Amniotic stem cell (primary cell): ENCODE measurements at regions not wholly inside any gene's neighbourhood (a gene's known extent, or its start where the extent isn't known, plus 50 kb on each side); places are given as distances from the start of the nearest gene placed in this dataset.
"Not testable (repeated sequence)": the region's sequence is repeated elsewhere in the genome, so short reads cannot be mapped to it uniquely, and the experiment has no call there.

Experiments
- DNase-seq: peaks from one replicate; lab custom pipeline; 2025; lab: John Stamatoyannopoulos, UW

DNA sequence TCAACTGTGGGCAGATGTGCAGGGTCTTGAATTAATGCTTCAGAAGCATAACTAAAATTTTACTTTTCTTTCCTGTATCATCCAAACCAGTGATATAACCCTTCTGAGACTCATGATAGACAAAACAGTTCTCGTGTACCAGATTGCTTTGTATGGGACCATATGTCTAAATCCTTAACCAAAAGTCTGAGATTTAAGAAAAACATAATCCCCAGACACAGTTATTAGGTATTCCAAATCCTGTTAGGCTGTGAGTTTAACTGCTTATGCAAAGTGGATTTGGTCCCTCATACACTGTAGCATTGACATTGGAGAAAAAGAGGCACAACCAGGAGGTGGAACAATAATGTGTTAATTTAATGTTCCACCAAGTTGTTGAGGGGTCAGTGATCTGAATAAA lies 235.0 kb downstream of the PMAIP1 start:
- DNase-seq: no peak

DNA sequence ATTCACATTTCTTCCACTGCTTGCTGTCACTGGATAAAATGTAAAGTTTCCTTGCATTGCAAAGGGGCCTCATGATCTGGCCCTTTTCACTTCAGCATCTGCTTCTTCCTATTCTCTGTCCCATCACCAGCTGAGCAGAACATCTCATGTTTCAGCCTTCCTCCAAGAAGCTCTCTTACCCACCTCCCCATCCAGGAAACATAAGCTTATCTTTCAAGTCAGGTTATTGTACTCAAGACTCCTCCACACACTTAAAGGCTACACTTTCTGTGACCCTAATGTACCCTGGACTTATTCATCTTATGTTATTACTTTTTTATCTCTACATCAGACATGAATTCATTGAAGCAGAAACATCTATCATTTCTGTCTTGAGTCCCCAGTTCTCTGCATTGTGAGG lies 230.5 kb downstream of the PMAIP1 start:
- no peak for DNase-seq

DNA sequence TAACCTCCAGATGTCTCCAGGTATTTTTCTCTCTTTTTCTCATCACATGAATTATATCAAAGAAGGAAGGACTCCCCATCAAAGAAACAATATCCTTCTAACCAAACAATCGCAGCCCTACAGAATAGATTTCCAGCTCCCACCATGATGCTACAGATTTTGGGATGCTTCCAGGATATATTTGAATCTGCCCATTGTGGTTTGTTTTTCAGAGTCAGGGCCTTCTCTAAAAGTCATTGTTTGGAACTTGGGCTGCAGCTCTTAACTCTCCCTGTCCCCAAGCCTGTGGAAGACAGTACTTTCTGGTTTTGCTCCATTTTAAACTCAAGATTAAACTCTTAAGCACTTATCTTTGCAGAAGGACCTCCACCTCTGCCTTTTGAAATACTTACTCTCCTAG lies 223.2 kb downstream of the PMAIP1 start:
- no peak for DNase-seq

DNA sequence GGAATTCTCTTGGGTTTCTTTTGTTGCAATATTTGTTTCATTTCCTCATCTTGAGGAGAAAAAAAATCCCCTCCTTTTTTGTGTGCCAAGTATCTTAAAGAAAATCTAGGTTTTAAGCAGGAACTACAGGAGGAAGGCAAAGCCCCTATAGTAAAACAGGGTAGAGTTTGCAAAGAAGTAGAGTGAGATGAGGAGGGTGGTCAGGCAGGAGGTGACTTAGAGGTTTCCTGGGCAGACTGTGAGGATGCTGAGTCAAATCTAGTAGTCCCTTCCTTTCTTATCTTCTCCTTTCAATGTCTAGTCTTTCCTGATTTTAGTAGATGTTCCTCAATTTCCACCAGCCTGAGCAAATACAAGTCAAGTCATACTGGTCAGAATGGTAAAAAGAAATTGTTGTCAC lies 222.5 kb downstream of the PMAIP1 start:
- no peak for DNase-seq

DNA sequence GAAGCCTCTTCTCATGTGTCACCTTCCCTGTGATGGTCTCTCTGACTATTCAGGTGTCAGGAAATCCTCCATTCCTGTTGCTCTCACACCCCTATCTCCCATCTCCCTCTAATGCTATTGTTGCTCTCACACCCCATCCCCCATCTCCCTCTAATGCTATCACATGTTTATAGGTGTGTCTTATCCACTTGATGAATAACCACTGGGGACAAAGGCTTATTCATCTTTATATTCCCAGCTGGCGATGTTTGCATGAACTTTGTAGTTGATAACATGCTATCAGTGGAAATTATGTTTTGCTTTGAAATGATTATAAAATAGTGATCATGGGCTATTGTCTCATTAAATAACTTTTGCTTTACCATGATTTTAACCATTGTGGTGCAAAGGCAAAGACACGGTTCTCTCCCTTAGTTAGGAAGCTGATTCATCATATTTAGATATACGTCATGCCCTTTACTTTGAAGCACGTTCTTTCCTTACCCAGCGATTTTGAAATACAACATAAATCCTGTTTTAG lies 220.5 kb downstream of the PMAIP1 start:
- DNase-seq: no peak

DNA sequence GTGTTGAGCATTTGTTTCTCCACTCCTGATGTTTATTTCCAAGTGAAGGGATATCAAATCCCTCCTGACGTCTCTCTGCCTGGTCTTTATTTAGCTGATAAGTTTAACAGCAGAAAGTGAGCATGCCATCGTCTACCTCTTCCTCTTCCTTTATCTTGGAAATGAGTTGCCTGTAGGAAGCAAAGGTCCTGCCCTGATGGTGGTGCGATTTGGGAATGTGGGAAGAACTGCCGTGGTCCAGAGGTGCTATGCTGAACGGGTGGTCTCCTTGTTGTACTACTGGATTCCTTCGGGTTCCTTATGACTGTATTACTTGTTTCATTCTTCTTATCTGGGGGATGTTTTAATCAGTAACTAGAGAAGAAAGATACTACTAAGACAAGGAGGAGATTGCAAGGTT lies 217.5 kb downstream of the PMAIP1 start:
- DNase-seq: no peak

DNA sequence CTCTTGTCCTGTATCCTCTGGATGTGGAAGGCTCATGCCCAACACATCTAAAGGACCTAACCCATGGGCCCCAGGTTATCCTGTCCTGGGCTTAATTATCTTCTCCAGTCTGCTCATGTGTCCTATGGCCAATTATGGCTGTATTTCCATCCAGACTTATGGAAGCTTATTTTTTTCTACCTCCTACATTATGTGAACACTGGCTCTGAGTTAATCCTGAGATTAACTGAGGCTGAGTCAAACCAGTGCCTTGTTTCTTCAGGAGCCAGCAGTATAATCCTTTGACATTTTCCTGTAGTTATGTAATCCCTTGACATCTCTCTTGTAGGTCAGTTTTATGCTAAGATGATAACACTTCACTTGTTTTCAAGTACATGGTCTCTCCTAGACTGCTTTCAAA lies 213.6 kb downstream of the PMAIP1 start:
- DNase-seq: no peak

DNA sequence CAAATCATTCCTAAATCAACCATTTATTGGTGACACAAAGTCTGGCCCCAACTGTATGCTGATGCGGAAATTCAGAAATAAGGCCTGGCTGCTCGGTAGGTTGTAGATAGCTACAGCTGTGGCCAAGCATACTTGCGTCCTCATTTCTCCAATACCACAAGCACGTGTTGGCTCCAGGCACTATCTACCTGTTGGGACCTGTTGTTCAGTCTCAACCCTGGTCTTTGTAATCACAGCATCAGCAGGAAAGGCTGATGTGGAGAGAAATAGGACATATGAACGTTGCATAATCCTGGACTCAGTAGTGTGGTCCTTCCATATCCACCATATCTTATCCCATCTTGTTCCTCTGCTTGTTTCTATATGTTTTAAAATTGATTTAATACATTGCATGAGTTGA lies 212.6 kb downstream of the PMAIP1 start:
- DNase-seq: no peak

DNA sequence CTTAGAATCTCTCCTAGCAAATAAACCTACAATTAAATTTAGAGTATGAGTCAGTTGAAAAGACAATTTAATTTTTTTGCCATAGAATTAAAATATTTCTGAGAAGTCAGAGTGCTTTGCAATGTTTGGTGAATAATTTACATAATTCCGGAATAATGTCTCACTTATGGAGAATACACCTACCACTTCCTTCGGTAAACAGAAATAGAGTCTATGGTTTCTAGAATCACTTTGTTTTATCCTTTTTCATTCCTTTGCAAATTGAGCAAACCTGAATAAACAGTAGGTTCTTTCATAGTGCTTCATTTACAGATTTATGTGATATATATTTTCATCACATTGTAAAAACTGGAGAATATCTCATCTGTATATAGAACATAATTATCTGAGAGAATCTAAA lies 211.7 kb downstream of the PMAIP1 start:
- no peak for DNase-seq

DNA sequence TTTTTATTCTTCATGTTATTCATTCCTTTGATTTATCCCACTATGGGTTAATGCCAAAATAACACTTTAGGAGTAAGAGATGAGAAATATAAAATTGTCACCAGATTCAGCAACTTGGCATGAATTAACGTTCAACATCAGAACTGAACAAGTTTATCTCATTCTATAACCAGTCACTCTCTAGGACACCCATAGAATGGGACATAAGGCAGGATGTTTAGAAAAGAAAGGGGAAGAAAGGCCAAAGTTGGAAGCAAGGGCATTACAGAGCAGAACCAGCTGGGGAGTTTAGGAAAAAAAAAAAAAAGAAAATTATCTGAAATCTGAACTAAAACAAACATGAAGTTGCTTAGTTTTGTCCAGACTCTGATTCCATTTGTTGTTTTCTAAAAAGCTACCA lies 211.0 kb downstream of the PMAIP1 start:
- no peak for DNase-seq

DNA sequence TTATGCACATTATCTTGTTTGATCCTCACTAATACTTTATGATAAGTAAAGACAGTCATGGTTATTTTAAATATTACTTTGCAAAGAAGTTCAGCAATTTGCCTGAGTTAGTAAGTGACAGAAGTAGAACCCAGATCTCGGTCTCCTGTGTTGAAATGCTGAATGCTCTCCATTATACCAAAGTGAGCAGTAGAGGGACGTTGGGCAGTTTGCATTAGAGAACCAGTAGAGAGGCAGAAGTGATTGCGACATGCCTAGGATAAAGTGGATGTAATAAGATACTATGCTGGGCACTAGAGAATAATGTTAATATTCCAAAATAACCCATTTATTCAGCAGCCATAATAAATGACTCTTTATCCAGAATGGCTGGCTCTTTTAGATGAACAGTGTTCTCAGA lies 201.0 kb downstream of the PMAIP1 start:
- no peak for DNase-seq

DNA sequence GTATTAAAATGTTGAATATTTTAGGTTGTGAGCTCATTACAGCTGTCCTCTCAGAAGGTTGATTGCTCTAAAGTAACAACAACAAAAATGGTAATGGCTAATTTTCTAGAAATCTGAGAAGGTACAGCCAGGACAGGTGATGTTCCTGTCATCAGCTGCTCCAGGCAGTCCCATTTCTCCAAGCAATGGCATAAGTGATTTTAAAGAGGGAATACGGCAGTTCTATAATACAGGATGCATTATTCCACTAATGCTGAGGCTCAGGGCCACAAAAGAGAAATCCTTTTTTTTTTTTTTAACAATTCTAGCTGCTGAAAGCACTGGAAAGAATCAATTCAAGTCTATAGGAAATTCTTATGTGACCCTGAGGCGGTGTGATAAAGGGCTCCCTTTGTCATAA lies 199.9 kb downstream of the PMAIP1 start:
- no peak for DNase-seq

DNA sequence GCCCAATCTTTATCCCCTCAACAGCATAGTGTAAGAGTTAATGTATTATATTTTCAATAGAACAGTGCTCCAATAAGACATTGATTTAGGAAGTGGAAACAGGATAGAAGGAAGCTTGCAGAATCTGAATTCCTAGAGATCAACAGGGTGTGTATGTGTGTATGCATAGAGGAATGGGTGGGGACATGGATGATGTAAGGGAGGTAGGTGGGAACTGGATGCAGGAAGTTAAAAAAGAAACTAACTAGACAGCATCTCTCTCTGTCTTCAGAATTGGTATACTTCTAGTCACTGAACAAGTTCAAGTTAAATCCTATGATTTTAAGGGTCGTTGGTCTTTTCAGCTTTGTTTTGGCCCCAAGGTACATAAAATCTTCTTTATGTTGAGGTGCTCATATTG lies 196.6 kb downstream of the PMAIP1 start:
- no peak for DNase-seq

DNA sequence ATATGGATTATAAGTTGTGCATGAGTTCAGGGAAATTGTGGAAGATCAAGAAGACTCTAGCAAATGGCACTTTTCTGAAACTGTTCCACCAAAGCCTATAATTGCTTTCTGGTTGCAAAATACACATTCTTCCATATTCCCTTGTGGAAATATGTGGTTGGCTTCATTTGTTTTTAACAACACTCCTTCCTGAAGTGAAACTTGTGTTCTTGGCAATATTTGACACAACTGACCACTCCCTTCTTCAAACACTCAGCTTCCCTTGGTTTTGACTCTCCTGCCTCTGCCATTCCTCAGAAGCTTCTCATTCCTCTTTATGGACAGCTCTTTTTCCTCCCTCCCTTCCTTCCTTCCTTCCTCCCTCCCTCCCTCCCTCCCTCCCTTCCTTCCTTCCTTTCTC lies 192.3 kb downstream of the PMAIP1 start:
- DNase-seq: no peak

DNA sequence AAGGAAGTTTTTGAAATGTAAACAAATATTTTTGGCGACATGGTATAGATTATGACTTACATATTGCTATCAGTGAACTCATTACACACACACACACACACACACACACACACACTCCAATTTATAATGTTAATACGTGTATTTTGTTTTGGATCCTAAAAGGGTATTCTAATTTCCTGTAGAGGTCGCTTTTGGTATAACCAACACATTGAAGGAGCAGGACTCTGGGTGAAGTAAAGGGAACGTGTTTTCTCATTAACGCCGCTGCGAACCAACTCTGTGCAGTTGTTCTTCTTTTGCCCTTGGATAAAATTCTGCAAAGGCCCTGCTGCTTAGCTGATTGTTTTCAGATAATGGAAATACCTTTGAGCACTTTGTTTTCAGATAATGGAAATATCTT lies 190.4 kb downstream of the PMAIP1 start:
- DNase-seq: no peak

DNA sequence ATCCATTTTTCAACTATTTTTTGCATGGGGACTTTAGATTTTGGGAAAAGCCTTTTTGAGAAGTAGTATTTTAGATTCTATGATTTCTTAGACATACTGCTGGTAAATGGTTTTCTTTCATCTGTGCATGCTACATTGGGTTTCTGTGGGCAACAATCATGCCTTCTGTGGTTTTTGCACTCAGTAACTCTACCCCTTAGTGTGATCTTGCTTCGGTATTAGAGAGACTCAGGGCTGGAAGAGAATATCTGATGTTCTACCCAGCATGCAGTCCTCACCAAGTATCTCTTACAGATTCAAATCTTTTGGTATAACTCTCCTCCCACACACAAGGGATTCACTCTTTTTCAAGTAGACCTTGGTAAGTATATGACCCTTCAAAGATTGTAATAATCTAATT lies 183.0 kb downstream of the PMAIP1 start:
- DNase-seq: no peak

DNA sequence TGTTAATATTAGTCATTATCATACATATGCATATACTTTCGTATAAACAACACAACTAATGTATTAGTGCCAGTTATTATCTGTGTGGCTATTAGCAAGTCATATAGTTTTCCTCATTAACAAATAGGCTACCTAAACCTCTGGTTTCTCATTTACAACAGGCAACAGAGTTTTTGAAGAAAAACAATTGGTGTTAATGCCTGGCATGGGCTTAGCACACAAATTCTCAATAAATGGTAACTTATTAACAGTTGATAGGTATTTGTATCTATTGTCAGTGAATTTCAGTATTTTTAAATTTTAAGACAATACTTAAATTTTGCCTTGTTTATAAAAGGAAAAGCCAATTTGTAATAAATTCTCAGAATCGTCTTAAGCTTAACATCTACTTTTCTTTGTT lies 182.5 kb downstream of the PMAIP1 start:
- no peak for DNase-seq

DNA sequence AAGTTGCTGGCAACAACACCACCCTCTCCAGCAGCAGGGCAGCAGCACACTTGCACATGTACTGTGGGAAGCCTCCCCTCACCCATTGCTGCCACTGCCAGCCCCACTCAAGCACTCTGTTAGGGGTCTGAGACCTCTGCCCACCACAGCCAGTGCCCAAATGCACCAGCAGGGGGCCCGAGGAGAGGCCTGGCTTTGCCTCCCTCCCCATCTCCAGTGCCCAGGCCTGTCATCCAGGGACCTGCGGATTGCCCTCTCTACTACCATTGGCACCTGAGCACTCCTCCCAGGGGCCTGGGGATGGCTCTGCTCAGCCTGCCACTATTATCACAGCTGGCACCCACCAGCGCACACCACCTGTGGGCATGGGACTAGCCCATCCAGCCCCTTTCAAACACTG lies 175.7 kb downstream of the PMAIP1 start:
- no peak for DNase-seq

DNA sequence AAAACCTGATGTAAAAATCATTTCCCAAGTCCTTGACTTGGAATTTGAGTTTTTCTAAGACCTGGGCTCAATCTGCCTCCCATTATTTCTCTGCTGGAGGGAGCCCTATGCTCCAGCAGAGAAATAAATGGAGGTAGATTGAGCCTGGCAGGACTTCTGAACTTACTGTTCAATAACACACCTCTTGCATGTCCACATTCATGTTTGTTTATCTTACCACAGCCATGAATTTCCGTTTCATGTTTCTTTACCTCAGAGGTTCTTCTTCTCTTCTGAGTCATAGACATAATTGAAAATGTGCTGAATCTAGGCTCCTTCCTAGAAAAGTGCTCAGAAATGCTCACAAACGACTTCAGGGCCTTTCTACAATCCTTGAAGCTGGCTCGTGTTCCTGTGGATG lies 170.8 kb downstream of the PMAIP1 start:
- no peak for DNase-seq

DNA sequence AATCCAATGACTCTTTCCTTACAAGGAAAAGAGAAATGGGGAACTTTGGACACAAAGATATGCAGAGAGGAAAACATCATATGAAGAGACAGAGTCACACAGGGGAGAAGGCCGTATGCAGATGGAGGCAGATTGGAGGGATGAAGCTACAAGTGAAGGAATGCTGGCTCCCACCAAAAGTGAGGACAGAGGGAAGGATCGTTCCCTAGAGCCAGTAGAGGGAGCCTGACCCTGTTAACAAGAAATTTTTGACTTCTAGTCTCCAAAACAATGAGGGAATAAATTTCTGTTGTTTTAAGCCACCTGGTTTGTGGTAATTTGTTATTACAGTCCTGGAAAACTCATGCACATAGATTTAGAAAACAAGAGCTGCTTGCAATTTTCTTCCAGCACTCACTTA lies 169.3 kb downstream of the PMAIP1 start:
- no peak for DNase-seq

DNA sequence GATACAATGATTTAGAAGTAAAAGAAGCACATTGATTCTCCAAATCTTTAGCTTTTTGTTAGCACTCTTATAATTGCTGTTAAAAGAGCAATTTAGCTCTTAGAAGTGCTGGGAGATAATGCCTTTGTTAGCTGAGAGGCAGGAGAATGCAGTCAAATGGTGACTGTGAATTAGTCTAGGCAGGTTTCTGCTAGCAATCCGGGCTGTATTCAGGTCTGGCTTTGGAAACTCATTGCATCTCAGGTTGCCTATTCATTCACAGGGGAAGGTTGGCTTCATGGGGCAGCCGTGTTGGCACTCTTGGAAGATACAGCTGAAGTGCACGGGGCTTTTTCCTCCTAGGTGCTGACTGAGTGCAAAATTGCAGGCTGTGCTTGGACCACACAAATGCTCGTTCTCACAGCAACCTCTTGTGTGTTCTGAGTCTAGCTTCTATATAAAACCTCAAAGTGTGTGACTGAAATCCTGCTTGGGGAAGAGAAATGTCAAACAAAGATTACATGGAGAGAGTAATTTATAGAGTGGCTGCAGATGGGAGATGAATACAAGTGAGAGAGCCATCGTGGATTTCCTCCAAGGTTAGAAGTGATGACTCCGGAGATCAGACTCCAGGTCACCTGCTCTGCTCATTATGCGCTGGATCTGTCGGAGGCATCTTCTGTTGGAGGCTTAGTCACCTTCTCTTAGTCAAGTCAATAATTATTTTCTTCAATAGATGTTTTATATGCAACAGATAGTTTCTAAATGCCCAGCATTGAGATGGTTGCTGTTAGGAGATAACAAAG lies 167.8 kb downstream of the PMAIP1 start:
- DNase-seq: no peak

DNA sequence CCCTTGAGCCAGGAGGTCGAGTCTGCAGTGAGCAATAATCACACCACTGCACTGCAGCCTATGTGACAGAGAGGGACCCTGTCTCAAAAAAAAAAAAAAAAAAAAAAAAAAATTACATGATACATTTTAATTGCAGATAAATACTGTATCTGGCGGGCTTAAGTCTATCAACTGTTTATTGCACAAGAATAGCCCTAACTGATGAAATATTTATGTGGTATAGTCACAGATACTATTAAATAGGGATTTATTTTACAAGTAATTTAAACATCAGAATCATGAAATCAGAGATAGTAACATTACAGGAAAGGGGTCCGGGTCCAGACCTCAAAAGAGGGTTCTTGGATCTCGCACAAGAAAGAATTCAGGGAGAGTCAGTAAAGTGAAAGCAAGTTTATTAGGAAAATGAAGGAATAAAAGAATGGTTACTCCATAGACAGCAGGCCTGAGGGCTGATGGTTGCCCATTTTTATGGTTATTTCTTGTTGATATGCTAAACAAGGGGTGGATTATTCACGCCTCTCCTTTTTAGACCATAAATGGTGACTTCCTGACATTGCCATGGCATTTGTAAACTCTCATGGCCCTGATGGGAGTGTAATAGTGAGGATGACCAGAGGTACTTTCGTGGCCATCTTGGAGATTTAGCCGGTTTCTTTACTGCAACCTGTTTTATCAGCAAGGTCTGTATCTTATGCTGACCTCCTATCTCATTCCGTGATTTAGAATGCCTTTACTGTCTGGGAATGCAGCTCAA lies 166.6 kb downstream of the PMAIP1 start:
- no peak for DNase-seq

DNA sequence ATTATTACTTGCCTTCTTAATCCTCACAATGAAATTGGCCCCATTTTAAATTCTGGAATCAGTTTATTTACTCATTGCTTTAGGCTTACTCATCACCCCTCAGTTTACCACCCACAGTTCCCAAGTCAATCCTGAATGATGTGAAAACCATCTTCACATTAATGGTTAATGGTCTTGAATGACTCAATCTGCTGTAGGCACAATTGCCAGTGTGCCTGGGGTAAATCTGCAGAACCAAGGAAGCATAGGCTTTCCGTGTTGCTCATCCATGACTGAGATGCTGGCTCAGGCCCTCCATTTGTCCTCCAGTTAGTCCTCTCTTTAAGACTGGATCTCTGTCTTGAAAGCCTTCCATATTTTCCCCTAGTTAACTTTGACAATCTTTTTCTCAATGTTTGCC lies 164.5 kb downstream of the PMAIP1 start:
- no peak for DNase-seq

DNA sequence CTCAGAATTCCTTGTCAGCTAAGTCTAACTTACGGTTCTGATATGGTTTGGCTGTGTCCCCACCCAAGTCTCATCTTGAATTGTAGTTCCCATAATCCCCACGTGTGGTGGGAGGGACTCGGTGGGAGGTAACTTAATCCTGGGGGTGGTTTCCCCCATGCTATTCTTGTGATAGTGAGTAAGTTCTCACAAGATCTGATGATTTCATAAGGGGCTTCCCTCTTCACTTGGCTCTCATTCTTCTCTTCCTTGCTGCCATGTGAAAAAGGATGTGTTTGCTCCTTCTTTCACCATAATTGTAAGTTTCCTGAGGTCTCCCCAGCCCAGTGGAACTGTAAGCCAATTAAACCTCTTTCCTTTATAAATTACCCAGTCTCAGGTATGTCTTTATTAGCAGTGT lies 163.0 kb downstream of the PMAIP1 start:
- not testable (repeated sequence) for DNase-seq
